NCI-H1048 (cell line): ENCODE measurements at regions not wholly inside any gene's neighbourhood (a gene's known extent, or its start where the extent isn't known, plus 50 kb on each side); places are given as distances from the start of the nearest gene placed in this dataset.

ENCODE experiments used
- DNase-seq: peaks from one replicate; lab custom pipeline; 2025; lab: John Stamatoyannopoulos, UW

DNA sequence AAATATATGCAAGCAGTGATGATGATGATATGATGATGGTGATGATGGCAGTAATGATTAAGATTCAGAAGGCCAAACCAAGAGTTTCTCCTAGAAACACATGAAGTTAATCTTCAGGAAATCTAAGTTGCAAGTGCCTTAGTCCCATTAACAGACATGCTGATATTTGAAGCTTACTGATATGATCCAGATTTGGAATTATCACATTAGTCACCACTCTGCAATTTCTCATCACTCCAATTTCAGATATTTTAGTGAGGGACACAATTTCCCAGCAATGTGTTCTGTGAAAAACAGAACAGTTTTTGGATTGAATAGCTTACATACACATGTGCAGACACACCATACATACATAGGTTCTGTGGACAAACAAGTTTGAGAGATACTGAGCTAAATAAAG is 411.4 kb upstream of the FAT3 start:
- DNase-seq: no peak

DNA sequence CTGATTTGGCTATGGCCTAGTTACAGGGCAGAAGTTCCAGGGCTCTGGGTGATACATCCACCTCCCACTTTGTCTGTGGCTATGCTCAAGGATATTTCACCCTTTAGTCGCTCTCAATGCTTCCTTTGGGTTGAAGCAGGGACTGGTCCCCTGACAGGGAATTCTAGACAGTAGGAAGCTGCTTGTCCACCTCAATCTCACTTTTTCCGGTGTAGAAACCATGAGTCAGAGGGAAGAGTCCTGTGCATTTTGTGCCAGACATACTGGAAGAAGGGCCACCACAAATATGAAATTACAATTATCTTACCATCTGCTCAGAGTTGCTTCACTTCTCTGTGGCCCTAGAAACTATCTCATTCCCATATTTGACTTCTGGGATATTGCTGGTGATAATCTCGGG is 413.7 kb upstream of the FAT3 start:
- no peak for DNase-seq

DNA sequence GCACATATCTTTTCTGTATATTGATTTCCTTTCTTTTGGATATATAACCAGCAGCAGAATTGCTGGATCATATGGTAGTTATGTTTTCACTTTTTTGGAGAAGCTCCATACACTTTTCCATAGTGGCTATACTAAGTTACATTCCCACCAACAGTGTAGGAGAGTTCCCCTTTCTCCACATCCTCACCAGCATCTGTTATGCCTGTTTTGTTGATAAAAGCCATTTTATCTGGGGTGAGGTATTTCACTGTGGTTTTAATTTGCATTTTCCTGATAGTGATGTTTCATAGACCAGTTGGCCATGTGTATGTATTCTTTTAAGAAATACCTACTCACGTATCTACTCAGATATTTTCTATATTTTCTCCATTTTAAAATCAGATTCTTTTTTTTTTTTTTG is 419.3 kb upstream of the FAT3 start:
- no peak for DNase-seq

DNA sequence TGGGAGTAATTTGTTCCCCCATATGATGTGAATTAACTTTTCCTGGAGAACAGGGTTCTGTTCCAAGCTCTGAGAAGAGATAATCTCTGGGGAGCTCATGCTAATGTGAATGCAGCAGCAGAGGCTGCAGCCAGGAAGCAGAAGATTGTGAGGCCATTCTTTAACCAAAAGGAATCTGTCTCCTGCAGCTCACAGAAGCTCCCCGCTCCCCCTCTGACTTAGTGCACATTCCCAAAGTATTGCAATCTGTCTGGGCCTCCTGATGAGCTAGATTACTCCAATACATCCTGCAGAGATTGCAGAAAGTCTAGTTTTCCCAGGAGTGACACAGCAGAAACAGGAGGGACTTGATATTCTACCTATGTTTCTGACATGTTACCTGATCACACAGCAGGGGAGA is 420.6 kb upstream of the FAT3 start:
- no peak for DNase-seq

DNA sequence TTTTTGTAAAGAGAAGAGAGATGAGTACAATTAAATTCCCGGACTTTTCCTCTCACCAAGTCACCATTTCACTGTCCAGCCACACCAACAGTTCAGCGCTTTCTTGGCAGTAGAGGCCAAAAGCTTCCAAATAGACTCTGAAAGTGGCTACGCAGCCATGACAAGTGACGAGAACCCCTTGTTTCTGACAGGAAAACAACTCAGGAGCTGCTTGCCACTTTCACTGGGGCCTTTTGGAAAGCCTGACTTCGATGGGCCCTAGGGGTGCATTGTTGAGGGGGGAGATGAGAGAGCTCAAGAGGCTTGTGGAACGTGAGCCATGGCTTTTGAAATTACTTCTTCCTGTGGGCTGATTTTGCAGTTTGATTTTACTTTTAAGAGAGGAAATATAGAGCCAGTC is 422.1 kb upstream of the FAT3 start:
- DNase-seq: no peak

DNA sequence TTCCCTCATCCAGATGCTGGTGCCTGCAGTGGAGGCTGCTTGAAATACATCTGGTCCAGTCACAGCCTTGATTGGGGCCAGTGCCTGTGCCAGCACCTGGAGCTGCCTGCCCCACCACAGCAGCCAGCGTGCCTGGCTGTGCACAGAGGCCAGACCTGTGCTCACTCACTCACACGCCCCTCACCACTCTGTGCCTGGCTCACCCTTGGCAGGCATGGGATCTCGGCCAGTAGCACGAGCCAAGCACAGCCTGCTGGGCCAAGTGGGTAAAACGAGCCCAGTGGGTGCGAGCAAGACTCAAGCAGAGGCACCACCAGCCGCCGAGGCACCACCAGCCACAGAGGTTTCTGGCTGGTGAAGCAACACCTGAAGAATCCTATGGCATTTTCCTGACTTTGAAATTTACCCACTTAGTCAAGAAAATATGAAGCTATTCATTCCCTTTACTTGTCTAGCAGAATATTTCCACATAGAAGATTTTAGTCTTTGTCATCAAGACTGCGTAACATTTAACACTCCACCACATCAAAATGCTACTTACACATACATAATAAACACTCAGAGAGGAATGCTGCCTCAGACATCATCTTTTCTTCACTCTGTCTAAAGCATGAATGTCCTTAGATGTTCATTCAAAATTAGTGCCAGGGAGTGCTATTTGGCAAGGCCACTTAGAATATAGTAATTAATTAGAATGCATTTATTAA is 424.3 kb upstream of the FAT3 start:
- no peak for DNase-seq

DNA sequence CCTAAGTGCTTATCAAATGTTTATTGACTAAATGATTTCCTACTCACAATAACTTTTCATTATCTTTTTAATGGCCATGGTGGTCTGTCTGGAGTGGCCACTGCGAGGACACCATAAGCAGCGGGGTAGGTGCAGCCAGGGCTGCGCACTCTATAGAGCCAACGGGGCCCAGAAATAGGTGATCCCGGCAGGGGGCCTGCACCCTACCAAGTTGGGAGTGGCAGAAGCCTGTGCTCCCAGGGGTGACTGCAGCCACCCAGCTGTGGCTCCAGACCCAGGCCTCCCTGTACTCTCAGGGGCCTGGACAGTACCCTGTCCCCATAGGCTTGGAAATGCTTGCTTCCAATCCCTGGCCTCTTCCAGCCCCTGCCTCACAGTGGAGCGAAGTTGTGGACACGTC is 426.4 kb upstream of the FAT3 start:
- DNase-seq: no peak

DNA sequence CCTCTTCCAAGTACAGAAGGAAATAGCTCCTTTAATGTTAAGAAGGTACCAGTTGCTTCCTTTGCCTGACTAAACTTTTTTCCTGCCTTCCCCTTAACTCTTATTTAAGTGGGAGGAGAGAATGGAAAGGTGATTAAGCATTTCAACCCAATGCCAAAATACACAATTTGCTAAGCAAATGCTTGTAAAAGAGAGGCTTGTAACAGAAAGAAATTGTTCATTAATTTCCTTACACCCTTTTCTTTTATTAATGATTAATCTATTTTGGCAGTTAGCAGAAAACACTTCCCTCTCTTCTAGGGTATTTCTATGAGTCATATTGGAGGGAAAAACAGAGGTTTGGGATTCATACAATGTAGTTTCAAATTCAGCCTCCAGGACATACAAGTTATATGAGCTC is 427.6 kb upstream of the FAT3 start:
- no peak for DNase-seq

DNA sequence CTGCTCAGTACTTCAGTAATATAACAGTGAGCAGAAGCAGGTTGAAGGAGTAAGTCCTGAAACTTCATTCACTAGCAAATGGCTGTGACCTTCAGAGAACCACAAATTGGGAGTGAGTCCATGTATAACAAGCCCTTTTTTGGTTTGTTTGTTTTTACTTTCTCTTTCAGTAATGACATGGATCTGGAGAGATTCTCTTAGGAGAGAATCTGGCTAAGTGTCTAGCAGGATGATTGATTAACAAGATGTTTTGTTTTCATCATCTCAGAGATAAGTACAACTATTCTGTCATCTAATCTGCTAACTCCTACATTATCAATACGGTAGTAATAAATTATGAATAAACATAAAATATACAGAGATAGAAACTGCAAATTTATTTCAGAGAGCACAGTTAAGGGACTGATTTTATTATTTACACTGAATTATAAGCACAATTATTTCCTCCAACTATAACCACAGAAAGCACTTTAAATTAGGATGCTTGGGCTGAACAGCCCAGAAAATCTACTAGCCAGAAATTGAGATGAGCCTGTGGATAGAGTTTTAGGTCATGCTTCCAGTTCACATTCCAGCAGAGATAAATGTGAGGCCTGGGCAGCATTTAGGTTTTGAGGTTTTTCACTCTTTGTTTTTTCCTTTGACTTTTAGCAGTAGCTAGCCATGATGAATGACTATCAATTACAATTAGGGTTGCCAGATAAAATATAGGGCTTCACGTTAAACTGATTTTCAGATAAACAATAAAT is 429.3 kb upstream of the FAT3 start:
- DNase-seq: no peak

DNA sequence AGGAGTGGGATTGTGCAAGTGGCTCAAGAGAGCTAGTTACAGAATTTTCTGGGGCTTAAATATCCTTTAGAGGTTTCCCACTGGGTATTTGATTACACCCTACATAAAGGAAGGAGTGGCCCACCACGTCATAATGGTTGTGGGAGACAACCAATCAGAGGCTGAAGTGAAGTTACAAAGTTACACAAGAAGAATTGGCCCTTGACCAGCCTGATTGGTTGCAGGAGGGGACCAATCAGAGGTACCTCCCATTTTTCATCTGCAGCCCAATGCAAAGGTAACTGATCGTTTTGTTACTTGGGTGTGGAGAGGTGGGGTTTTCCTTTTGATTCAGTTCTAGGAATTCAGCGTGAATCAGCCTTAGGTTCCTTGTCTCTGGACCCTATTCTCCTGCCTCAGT is 430.5 kb upstream of the FAT3 start:
- DNase-seq: no peak

DNA sequence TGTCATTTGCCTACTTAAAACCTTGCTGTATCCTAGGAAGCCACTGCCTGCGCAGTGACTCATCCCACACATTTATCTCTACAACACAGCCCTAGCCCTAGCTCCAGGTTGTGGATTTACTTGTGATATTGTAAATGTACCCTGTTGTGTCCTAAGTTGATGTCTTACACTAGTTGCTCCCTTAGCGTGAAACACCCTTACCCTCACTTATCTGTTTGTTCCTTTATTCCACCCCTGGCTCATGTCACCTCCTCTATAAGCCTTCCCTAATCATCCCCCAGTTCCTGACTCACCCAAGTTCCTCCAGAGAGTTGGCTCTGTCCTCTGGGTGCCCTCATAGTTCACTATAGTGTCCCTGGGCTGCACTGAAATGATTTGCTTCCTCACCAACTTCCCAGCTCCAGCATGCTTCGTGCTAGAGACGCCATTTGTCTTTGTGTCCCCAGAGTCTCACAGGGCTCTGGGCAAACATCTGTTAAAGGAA is 431.8 kb upstream of the FAT3 start:
- DNase-seq: no peak

DNA sequence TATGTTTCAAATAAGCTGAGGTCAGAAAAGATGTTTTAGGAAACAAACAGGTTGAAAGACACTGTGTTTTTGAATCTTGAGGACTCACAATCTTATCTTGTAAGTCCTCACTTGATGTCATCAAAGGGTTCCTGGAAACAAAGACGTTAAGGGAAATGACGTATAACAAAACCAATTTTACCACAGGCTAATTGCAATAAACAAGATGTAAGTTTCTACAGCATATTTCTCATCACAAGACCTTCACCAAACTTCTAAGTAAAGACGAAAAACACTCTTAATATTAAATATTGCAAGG is 433.5 kb upstream of the FAT3 start:
- no peak for DNase-seq

DNA sequence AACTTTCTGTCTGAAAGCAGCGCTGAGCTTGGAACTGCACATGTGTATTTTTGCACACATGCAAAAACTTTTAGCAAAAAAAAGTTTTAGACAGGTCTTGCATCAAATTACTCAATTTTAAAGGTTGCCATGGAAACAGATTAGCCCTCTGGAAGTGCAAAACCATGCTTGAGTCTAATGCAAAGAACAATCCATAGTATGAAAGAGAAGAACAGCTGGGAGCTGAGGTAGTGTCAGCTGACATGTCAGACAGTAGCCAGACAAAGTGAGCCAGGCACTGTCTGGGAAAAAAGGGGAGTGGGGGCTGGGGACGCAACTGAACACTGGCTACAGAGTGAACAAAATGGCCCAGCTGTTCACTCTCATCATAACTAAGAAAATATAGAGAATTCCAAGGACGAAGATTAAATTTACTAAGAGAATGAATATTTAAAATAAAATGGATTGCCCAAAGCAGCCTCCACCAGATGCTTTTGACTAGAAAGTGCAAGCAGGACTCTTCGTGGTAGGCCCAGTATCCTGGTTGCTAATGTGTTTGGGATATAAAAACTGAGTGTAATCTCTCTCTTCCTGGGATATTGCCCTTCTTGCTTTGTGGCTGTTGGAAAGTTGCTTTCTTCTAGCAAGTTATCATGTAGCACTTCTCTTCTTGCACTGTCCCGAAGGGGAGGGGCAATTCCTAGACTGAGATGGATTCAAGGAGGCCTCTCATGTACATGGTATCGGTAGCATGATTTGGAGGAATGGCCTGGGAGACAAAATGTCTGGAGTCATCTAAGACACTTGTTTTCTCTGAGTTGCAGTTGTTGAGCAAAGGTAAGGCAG is 434.1 kb upstream of the FAT3 start:
- DNase-seq: no peak

DNA sequence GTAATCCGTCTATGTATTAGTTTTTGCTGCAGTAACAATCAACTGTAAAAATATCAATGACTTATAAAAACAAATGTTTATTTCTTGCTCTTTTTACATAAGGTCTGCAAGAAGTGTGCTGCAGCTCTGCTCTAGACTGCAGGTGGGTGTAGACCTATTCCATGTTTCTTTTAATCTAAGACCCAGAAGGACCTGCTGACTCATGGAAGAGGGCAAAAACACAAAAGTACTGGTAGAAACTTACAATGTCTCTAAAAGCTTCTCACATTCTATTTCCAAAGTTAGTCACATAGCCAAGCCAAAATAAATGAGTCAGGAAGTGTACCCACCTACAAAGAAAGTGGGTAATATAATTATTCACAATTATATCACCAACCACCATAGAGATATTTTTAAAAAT is 435.9 kb upstream of the FAT3 start:
- no peak for DNase-seq

DNA sequence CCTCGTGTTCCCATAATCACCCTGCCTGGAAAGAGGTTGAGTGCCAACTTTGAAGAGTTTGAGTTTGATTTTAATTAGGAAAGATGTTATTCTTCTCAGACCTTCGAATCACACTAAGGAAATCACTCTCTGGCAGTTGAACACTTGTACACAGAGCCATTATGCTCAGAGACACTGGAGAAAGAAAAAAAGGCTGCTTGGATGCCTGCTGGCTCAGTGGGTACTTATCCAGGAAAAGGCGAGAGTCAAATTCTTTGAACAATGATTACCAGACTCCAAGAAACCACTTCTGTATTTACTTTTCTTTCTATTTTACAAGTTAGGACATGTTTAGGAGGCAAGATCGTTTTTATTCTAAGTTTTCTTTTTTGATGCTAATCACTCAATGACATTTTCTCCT is 438.5 kb upstream of the FAT3 start:
- no peak for DNase-seq

DNA sequence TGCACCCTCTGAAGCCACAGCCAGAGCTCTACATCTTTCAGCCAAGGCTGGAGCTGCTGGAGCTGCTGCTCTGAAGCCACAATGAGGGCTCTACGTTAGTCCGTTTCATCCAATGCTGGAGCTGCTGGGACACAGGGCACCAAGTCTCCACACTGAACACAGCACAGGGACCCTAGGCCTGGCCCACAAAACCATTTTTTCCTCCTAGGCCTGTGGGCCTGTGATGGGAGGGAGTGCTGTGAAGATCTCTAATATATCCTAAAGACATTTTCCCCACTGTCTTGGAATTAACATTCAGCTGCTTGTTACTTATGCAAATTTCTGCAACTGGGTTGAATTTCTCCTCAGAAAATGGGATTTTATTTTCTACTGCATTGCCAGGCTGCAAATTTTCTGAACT is 441.4 kb upstream of the FAT3 start:
- DNase-seq: no peak

DNA sequence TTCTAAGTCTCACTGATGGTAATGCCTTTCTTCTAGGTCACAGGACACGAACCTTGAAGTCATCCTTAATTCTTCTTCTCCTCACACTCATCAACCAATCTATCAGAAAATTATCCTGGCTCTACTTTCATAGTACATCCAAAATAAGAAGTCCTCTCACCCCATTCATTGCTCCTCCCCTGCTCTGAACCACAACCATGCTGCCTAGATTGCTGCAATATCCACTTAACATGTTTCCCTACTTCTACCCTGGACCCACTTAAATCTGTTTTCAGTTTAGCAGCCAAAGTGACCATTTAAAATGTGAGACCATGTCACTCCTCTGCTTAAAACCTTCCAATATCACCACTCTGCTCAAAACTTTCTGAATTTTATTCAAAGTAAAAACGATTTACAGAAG is 445.9 kb upstream of the FAT3 start:
- DNase-seq: no peak

DNA sequence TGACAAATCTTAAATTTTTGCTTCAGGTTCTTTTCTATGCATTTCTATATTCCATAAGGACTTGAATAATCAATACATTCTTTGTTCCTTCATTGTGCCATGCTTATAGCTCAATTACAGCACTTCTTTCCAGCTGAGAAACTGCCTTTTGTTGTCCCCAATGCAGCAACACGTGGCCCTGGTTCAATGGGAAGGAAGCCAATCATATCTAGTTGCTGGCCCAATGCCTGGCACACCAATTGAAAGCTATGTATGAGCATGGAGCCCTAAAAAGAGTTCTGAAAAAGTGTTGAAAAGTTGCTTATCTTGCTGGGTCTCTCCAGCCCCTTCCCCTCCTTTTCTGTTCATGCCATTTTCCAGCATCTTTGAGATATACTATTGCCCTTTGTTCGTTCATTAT is 448.0 kb upstream of the FAT3 start:
- no peak for DNase-seq

DNA sequence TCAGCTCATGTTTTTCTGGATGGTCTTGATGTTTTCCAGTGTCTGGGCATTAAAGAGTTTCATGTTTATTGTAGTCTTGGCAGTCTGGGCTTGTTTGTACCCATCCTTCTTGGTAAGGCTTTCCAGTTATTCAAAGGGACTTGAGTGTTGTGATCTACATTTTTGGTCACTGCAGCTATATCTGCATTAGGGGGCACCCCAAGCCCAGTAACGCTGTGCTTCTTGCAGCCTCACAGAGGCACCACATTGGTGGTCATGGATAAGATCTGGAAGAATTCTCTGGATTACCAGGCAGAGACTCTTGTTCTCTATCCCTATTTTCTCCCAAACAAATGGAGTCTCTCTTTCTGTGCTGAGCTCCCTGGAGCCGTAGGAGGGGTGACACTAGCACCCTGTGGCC is 451.5 kb upstream of the FAT3 start:
- DNase-seq: no peak

DNA sequence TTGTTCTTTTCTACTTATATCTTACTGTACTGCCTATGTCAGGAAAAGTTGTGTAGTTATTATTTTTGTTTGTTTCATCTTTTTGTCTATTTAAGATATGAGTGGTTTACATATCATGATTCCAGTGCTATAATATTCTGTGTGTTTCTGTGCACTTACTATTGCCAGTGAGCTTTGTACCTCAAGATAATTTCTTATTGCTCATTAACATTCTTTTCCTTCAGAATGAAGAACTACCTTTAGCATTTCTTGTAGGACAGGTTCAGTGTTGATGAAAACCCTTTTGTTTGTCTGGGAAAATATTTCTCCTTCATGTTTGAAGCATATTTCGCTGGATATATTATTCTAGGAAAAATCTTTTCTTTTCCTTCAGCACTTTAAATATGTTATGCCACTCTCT is 452.7 kb upstream of the FAT3 start:
- no peak for DNase-seq

DNA sequence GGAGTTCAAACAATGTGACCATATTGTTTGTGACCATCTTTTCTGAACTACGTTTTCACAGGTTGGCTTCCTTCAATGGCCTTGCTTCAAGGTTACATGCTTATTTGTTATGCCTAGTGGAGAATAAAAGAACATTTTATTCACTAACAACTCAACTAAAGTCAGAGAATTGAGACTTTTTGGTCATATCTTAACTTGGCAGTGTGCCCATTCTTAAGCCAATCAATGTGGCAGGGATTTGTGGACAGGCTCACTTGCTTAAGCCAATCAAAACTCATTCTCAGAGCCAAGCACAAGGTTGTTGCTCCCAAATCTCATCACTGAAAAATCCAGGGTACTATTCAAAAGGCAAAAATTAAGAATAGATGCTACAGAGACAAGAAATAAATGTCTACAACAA is 455.8 kb upstream of the FAT3 start:
- no peak for DNase-seq

DNA sequence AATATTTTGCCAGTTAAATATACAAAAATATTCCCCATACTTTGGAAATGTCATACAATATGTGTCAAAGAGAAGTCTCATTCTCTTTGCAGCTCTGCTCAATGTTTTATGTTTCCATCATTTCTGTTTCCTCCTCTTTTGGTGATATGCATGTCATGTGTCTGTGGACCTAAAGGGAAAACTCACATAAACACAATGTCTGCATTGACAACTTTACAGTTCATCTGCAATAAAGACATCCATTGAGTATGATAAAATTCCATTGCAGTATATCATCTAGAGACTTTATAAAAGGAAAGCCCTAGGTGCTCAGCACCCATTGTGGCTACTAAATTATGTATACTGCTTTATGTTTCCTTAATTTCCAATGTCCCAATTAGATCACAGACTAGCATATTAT is 461.3 kb upstream of the FAT3 start:
- DNase-seq: no peak

DNA sequence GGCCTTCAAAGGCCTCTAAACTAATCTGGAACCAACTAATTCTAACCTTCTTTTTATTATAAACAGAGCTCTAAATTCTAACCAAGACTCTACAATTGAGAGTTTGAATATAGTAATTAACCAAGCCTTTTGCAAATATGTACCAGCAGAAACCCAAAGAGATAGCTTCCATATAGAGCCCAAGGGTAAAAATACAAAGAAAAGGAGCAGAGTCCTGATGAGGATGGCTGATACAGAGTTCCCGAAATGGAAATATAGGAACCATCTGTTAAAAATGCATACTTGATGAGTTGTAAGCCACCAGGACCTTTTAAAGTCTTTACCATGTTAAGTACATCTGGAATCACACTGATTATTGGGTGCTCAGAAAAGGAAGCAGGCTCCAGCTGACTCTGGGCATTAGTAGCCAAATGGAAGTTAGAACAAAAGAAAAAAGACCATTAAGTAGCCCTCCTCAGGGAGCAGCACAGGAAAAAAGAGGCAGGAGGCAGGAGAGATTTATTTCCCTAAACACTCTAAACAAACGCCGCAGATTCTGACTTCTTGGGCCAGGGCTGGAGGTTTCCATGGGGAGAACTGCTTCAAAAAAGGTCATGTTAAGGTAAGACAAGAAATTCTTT is 463.1 kb upstream of the FAT3 start:
- no peak for DNase-seq
